ENCODE measurements at regions not wholly inside any gene's neighbourhood (a gene's known extent, or its start where the extent isn't known, plus 50 kb on each side); places are given as distances from the start of the nearest gene placed in this dataset.

DNA sequence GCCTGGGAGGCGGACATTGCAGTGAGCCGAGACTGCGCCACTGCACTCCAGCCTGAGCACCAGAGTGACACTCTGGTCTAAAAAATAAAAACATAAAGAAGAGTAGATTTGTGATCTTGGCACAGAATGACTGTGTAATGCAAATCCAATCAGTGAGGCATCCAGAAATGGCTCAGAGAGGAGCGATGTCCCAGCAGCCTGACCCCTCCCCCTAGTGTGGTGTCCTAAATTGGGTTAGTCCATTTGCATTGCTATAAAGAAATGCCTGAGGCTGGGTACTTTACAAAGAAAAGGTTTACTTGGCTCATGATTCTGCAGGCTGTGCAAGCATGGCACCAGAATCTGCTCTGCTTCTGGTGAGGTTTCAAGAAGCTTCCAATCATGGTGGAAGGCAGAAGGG, 59.1 kb upstream of the ZNF30 start:
- TF ChIP-seq, protein P1, sequence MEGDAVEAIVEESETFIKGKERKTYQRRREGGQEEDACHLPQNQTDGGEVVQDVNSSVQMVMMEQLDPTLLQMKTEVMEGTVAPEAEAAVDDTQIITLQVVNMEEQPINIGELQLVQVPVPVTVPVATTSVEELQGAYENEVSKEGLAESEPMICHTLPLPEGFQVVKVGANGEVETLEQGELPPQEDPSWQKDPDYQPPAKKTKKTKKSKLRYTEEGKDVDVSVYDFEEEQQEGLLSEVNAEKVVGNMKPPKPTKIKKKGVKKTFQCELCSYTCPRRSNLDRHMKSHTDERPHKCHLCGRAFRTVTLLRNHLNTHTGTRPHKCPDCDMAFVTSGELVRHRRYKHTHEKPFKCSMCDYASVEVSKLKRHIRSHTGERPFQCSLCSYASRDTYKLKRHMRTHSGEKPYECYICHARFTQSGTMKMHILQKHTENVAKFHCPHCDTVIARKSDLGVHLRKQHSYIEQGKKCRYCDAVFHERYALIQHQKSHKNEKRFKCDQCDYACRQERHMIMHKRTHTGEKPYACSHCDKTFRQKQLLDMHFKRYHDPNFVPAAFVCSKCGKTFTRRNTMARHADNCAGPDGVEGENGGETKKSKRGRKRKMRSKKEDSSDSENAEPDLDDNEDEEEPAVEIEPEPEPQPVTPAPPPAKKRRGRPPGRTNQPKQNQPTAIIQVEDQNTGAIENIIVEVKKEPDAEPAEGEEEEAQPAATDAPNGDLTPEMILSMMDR (IDR thresholded peaks at IDR 0.05) = no peak

DNA sequence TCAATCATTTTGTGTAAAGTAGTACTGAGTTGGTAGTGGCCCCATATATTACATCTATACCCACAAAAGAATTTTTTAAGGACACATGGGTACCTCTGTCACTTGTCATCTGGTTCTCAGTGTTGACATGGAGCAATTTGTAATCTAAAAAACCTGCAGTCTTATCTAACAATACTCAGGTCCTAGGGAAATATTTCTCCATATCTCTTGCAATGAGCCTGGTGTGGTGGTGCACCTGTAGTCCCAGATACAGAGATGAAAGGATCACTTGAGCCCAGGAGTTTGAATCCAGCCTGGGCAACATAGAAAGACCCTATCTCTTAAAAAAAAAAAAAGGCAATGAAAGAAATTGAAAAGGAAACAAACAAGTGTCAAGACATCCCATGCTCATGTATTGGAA, 70.7 kb upstream of the ZNF30 start:
- TF ChIP-seq, protein P1 (IDR thresholded peaks at IDR 0.05) = no peak

DNA sequence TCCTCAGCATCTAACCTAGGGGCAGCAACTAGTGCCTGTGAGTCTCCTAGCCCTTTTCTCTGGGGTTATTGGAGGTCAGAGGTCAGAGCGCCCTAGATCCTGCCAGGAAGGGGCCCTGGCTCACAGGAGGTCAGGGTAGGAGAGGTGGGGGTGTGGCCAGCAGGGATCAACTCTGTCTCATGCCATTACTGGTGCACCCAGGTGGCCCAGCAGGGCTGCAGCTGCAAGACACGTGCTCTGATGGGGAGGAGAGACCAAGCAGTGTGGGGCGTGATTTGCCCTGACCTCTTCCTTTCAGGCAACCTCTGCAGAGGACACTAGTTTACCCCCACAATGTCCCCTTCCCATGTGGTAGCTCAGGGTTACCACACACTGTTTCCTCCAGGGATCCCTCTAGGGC, 73.3 kb upstream of the ZNF30 start:
- TF ChIP-seq, protein P1 (IDR thresholded peaks at IDR 0.05) = no peak

DNA sequence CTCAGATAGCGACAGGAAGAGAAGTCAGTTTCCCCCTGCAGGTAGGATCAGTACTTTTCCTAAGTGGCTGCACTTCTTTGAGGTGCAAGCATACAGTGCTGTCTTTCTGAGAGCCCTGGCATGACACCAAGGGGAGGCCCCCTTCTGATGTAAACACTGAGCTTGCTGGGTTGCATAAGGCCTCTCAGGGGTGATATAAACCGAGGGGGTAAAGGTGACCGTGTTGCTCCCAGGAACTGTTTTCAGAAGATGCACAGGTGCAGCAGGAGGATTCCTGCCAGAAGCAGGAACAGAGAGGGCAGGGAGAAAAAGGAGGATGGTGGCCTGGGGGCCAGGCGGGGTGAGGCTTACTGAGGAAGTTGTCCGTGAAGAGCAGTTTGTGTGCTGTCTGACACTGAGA, 74.0 kb upstream of the ZNF30 start:
- TF ChIP-seq, protein P1 (IDR thresholded peaks at IDR 0.05) = no peak

DNA sequence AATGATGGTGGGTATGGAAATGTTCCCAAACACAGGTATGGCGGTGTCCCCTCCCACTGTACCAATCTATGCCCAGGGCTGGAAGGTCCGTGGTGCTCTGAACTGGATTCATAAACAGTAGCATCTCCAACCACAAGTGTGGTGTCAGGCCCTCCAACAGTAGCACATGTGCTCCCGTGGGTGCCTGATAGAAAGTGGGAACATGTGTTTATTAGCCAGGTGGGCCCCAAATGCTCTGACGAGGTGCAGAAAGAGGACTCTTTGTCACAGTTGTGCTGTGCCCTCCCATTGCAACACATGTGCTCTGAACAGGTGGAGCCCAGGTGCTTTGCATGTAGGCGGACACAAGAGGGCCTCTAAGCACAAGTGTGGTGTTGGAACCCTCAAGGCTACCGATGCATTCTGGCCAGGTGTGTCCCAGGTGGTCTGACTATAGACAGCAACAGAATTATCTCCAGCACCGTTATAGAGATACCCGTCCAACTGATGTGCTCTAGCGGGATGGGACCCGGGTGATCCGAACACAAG, 75.4 kb upstream of the ZNF30 start:
- TF ChIP-seq, protein P1 (IDR thresholded peaks at IDR 0.05) = 0 out of 2 replicates have a peak, but pooled peaks have one; percentile 26

DNA sequence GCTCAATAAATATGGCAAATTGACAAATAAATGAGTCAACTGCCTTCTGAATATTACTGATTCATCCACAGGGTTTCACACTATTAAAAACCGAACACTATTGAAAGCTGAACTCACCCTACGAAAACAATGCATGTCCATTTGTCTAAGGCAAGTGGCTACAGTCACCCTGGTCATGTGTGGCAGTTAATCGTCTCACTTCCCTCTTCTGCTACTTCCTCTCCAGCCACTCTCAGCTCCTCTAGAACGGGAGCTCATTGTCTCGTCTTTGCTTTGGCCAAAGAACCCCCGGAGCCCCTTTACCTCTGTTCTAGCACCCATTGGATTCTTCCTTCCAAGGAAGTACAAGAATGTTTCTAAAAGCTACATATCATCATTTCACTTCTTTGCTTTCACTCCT, 74.4 kb upstream of the ZNF599 start:
- TF ChIP-seq, protein P1 (IDR thresholded peaks at IDR 0.05) = no peak

DNA sequence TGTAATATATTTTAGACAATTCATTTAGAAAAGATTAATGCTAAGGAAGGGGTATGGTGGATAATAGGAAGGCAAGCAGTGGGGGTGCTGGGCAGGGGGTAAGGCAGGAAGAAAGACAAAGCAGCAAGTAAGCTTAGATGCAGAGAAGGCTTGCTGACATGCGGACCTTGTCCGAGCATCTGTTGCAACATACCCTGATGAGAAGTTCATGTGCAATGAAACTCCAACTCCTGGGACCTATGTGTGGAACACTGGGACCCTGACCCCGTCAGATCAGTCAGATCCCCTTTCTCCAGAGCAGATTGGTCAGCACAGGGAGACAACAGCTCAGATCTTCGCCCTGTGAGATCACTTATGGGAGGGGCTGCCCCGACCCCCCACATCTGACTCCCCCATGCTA, 71.3 kb upstream of the ZNF599 start:
- TF ChIP-seq, protein P1 (IDR thresholded peaks at IDR 0.05) = no peak

DNA sequence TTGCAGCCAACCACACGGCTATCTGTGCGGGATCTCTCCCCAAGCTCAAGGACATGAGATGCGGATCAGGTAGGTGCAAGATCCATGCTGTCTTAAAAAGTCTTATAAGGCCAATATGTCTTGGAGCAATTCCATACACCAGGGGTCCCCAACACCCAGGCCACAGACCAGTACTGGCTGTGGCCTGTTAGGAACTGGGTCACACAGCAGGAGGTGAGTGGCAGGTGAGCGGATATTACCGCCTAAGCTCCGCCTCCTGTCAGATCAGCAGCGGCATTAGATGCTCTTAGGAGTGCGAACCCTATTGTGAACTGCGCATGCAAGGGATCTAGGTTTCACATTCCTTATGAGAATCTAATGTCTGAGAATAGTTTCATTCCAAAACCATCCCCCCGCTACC, 68.8 kb upstream of the ZNF599 start:
- TF ChIP-seq, protein P1 (IDR thresholded peaks at IDR 0.05) = no peak
